ENCODE measurements at regions not wholly inside any gene's neighbourhood (a gene's known extent, or its start where the extent isn't known, plus 50 kb on each side); places are given as distances from the start of the nearest gene placed in this dataset.

- H3K27me3 ChIP-seq, result no peaks in the 10 kb centered on the region
- TF ChIP-seq POLR2A (IDR thresholded peaks at IDR 0.05) (no peak), EP300 (IDR thresholded peaks at IDR 0.05) (no peak), POLR2AphosphoS5 (IDR thresholded peaks at IDR 0.05) (no peak), CTCF (IDR thresholded peaks at IDR 0.05) (no peak)
- WGBS, 2 donors (ENCODE audit: low coverage in 1 of 2), result 60 to 78% methylated on average over 1 to 2 of the region's 8 CpGs
- no peak for ATAC-seq
- peaks cover 0 to 6% (median 0%) of the 10 kb centered on the region in 3 donors for H3K9me3 ChIP-seq
- peak overlapping the region in 1 of 4 donors; percentile 44 for H3K27ac ChIP-seq
- no peak overlapping the region for H3K4me3 ChIP-seq
- no peaks in the 10 kb centered on the region for H3K36me3 ChIP-seq
- H3K4me1 ChIP-seq, result no peaks in the 10 kb centered on the region
These were observed 81.3 kb upstream of the C21orf91 start for GRCh38 chr21:17900281-17900989.

- Histone ChIP-seq H3K27ac (no peak overlapping the region), H3K27me3 (no peaks in the 10 kb centered on the region), H3K4me3 (no peak overlapping the region), H3K4me1 (no peaks in the 10 kb centered on the region), H3K36me3 (no peaks in the 10 kb centered on the region), H3K9me3 (no peaks in the 10 kb centered on the region)
- ATAC-seq, result no peak
- 60% methylated on average over 1 of the region's 1 CpG; no CpG with 5 or more reads in 1 of the 2 donors for WGBS, 2 donors (ENCODE audit: low coverage in 1 of 2)
- TF ChIP-seq EP300 (IDR thresholded peaks at IDR 0.05), result no peak
- no peak for TF ChIP-seq POLR2AphosphoS5 (IDR thresholded peaks at IDR 0.05)
- no peak for TF ChIP-seq POLR2A (IDR thresholded peaks at IDR 0.05)
- no peak for TF ChIP-seq CTCF (IDR thresholded peaks at IDR 0.05)
These were observed 70.0 kb upstream of the C21orf91 start for GRCh38 chr21:17889171-17889570.

- no peak overlapping the region for H3K27ac ChIP-seq
- TF ChIP-seq POLR2A (IDR thresholded peaks at IDR 0.05) (no peak), CTCF (IDR thresholded peaks at IDR 0.05) (no peak), POLR2AphosphoS5 (IDR thresholded peaks at IDR 0.05) (no peak), EP300 (IDR thresholded peaks at IDR 0.05) (no peak)
These were observed 50.0 kb upstream of the C21orf91 start for GRCh38 chr21:17869115-17869514.

More at GRCh38 chr21:17869115-17869514, 50.0 kb upstream of the C21orf91 start:
- no peak for ATAC-seq
- no peak overlapping the region for H3K4me3 ChIP-seq
- no peaks in the 10 kb centered on the region for H3K36me3 ChIP-seq
- no peaks in the 10 kb centered on the region for H3K9me3 ChIP-seq
- H3K27me3 ChIP-seq, result no peaks in the 10 kb centered on the region
- no peaks in the 10 kb centered on the region for H3K4me1 ChIP-seq

Small RNAs in the stretch of these regions (small RNA-seq; reads per million reads assigned to genes)
- gene RPL37P3, result 0 reads per million in 4 donors
